ENCODE measurements at regions not wholly inside any gene's neighbourhood (a gene's known extent, or its start where the extent isn't known, plus 50 kb on each side); places are given as distances from the start of the nearest gene placed in this dataset.

GRCh38 chr12:90899456-90900182, 55.4 kb downstream of the CCER1 start:
- no peak for TF ChIP-seq EZH2 (IDR thresholded peaks at IDR 0.05; ENCODE audit: insufficient read depth, low read length)
- TF ChIP-seq, protein P1, sequence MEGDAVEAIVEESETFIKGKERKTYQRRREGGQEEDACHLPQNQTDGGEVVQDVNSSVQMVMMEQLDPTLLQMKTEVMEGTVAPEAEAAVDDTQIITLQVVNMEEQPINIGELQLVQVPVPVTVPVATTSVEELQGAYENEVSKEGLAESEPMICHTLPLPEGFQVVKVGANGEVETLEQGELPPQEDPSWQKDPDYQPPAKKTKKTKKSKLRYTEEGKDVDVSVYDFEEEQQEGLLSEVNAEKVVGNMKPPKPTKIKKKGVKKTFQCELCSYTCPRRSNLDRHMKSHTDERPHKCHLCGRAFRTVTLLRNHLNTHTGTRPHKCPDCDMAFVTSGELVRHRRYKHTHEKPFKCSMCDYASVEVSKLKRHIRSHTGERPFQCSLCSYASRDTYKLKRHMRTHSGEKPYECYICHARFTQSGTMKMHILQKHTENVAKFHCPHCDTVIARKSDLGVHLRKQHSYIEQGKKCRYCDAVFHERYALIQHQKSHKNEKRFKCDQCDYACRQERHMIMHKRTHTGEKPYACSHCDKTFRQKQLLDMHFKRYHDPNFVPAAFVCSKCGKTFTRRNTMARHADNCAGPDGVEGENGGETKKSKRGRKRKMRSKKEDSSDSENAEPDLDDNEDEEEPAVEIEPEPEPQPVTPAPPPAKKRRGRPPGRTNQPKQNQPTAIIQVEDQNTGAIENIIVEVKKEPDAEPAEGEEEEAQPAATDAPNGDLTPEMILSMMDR (IDR thresholded peaks at IDR 0.05; ENCODE audit: insufficient read depth, low read depth, low read length) = no peak
- Histone ChIP-seq H3K36me3 (ENCODE audit: insufficient read depth, low read length) (no peaks in the 10 kb centered on the region), H3K4me2 (ENCODE audit: low read length) (peak overlapping the region; percentile 34), H3K27ac (ENCODE audit: low read depth, low read length) (no peak overlapping the region), H3K9ac (ENCODE audit: low read length) (no peak overlapping the region), H3K4me3 (ENCODE audit: insufficient read depth, low read depth, low read length) (no peak overlapping the region), H3K9me3 (ENCODE audit: insufficient read depth, low read depth, low read length) (no peaks in the 10 kb centered on the region), H3K4me1 (ENCODE audit: insufficient read depth, low read length) (peaks cover 12% of the 10 kb centered on the region), H3K79me2 (ENCODE audit: insufficient read depth, low read length) (no peaks in the 10 kb centered on the region), H3K27me3 (ENCODE audit: insufficient read depth, low read length) (no peaks in the 10 kb centered on the region), H2AFZ (ENCODE audit: low read depth, low read length) (no peak overlapping the region), H4K20me1 (ENCODE audit: insufficient read depth, low read length) (no peaks in the 10 kb centered on the region)
- H3K27ac Mint-ChIP-seq (ENCODE audit: unreplicated experiment) = peak overlapping the region; percentile 1
- H3K9me3 Mint-ChIP-seq (ENCODE audit: unreplicated experiment) = peaks cover 1% of the 10 kb centered on the region
- no peaks in the 10 kb centered on the region for H3K36me3 Mint-ChIP-seq (ENCODE audit: low read depth, unreplicated experiment)
- peaks cover 31% of the 10 kb centered on the region for H3K4me1 Mint-ChIP-seq (ENCODE audit: low read depth, unreplicated experiment)
- no peaks in the 10 kb centered on the region for H3K27me3 Mint-ChIP-seq (ENCODE audit: low read depth, unreplicated experiment)
- H3K4me3 Mint-ChIP-seq (ENCODE audit: unreplicated experiment) = no peak overlapping the region
- DNase-seq (ENCODE audit: low read depth) = peak; percentile 57
- no peak for FAIRE-seq

DNA sequence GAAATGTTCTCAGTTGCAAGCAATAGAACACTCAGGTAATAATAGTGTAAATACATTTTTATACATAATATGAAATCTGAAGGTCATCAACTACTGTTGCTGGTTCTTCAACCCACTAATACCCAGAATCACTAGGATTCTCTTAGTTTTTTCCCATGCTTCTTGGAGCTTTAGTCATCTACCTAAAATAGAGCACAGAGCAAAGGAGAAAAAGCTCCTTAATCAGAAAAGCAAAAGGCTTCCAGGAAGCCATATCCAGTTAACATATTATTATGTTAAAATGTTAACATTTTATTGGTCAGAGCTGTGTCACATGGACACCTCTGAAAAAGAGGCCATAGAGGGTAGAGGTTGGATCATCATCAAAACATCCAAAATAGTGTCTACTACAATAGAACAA, 57.0 kb downstream of the CCER1 start:
- H3K79me2 ChIP-seq (ENCODE audit: insufficient read depth, low read length) = no peaks in the 10 kb centered on the region
- Mint-ChIP-seq H3K27me3 (ENCODE audit: low read depth, unreplicated experiment) (no peaks in the 10 kb centered on the region), H3K4me3 (ENCODE audit: unreplicated experiment) (no peak overlapping the region), H3K9me3 (ENCODE audit: unreplicated experiment) (peaks cover 1% of the 10 kb centered on the region), H3K36me3 (ENCODE audit: low read depth, unreplicated experiment) (no peaks in the 10 kb centered on the region), H3K4me1 (ENCODE audit: low read depth, unreplicated experiment) (peaks cover 31% of the 10 kb centered on the region), H3K27ac (ENCODE audit: unreplicated experiment) (peak overlapping the region; percentile 34)
- H3K4me3 ChIP-seq (ENCODE audit: insufficient read depth, low read depth, low read length) = no peak overlapping the region
- DNase-seq (ENCODE audit: low read depth) (no peak), FAIRE-seq (no peak)
- H3K9me3 ChIP-seq (ENCODE audit: insufficient read depth, low read depth, low read length) = no peaks in the 10 kb centered on the region
- no peak overlapping the region for H3K27ac ChIP-seq (ENCODE audit: low read depth, low read length)
- no peak overlapping the region for H3K4me2 ChIP-seq (ENCODE audit: low read length)
- no peaks in the 10 kb centered on the region for H4K20me1 ChIP-seq (ENCODE audit: insufficient read depth, low read length)
- no peak overlapping the region for H2AFZ ChIP-seq (ENCODE audit: low read depth, low read length)
- no peaks in the 10 kb centered on the region for H3K36me3 ChIP-seq (ENCODE audit: insufficient read depth, low read length)
- no peaks in the 10 kb centered on the region for H3K27me3 ChIP-seq (ENCODE audit: insufficient read depth, low read length)
- H3K9ac ChIP-seq (ENCODE audit: low read length) = no peak overlapping the region
- peaks cover 12% of the 10 kb centered on the region for H3K4me1 ChIP-seq (ENCODE audit: insufficient read depth, low read length)
- TF ChIP-seq, protein P1 (IDR thresholded peaks at IDR 0.05; ENCODE audit: insufficient read depth, low read depth, low read length) = no peak
- TF ChIP-seq EZH2 (IDR thresholded peaks at IDR 0.05; ENCODE audit: insufficient read depth, low read length) = no peak

- no peak overlapping the region for H3K9ac ChIP-seq (ENCODE audit: low read length)
- H3K9me3 ChIP-seq (ENCODE audit: insufficient read depth, low read depth, low read length) = no peaks in the 10 kb centered on the region
- no peak for FAIRE-seq
- no peak overlapping the region for H3K27ac ChIP-seq (ENCODE audit: low read depth, low read length)
- H3K79me2 ChIP-seq (ENCODE audit: insufficient read depth, low read length) = no peaks in the 10 kb centered on the region
- Mint-ChIP-seq H3K4me1 (ENCODE audit: low read depth, unreplicated experiment) (peaks cover 31% of the 10 kb centered on the region), H3K9me3 (ENCODE audit: unreplicated experiment) (no peaks in the 10 kb centered on the region), H3K27me3 (ENCODE audit: low read depth, unreplicated experiment) (no peaks in the 10 kb centered on the region), H3K4me3 (ENCODE audit: unreplicated experiment) (no peak overlapping the region), H3K27ac (ENCODE audit: unreplicated experiment) (peak overlapping the region; percentile 98), H3K36me3 (ENCODE audit: low read depth, unreplicated experiment) (no peaks in the 10 kb centered on the region)
- TF ChIP-seq EZH2 (IDR thresholded peaks at IDR 0.05; ENCODE audit: insufficient read depth, low read length) = no peak
- TF ChIP-seq, protein P1 (IDR thresholded peaks at IDR 0.05; ENCODE audit: insufficient read depth, low read depth, low read length) = no peak
- no peak overlapping the region for H3K4me3 ChIP-seq (ENCODE audit: insufficient read depth, low read depth, low read length)
- no peaks in the 10 kb centered on the region for H4K20me1 ChIP-seq (ENCODE audit: insufficient read depth, low read length)
- H3K4me2 ChIP-seq (ENCODE audit: low read length) = no peak overlapping the region
- no peaks in the 10 kb centered on the region for H3K27me3 ChIP-seq (ENCODE audit: insufficient read depth, low read length)
- DNase-seq (ENCODE audit: low read depth) = no peak
- no peak overlapping the region for H2AFZ ChIP-seq (ENCODE audit: low read depth, low read length)
- no peaks in the 10 kb centered on the region for H3K36me3 ChIP-seq (ENCODE audit: insufficient read depth, low read length)
- H3K4me1 ChIP-seq (ENCODE audit: insufficient read depth, low read length) = peaks cover 12% of the 10 kb centered on the region
These were observed 57.7 kb downstream of the CCER1 start for GRCh38 chr12:90897316-90897715.
